OCI-LY1 (cell line): ENCODE measurements at regions not wholly inside any gene's neighbourhood (a gene's known extent, or its start where the extent isn't known, plus 50 kb on each side); places are given as distances from the start of the nearest gene placed in this dataset.

Experiments used
- EZH2 ChIP-seq: fragments of 200-600 bp; sonication (generic), shearing (Covaris generic); IDR thresholded peaks from 2 replicates; pipeline ENCODE4 v1.8.0; 2017; ENCODE audit warnings: borderline replicate concordance, mixed run types, mild to moderate bottlenecking, antibody characterized with exemption, low read length, moderate library complexity, mixed read lengths
- TF ChIP-seq, protein P1 (sequence below): fragments of 200-600 bp; sonication (generic), shearing (Covaris generic); IDR thresholded peaks from 2 replicates; pipeline ENCODE4 v1.5.1; 2017; ENCODE audit warnings: mild to moderate bottlenecking, antibody characterized with exemption, low read length, moderate library complexity, mixed read lengths

DNA sequence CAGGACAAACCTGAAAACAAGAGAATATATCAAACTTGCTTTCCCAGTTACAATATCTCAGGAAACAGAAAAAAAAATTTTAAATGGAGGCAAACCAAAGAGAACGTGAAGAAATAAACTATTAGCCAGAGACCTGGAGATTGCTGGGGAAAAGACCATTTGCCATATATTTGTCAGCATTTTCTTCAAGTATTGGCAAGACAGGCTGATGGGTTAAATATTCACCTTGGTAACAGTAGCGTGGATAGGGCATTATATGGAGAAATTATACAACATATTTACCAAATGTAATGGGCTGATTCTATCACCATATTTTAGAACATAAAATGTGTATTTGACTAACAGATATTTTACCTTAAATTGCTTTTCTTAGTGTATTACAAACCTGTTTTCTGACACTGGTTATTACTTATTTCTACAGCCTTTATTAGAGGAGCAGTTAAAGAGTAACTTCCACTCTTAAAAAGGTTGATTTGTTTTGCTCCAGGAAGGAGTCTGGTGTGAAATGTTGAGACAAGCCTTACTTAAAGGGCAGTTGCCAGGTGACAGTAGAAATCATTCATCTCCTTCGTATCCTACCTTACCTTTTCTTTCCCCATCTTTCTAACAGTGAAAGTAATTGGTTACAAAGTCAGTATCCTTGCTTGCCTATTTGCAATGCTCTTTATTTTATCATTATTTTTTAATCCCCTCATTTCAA, 575.5 kb downstream of the GBA3 start:
- TF ChIP-seq, protein P1, sequence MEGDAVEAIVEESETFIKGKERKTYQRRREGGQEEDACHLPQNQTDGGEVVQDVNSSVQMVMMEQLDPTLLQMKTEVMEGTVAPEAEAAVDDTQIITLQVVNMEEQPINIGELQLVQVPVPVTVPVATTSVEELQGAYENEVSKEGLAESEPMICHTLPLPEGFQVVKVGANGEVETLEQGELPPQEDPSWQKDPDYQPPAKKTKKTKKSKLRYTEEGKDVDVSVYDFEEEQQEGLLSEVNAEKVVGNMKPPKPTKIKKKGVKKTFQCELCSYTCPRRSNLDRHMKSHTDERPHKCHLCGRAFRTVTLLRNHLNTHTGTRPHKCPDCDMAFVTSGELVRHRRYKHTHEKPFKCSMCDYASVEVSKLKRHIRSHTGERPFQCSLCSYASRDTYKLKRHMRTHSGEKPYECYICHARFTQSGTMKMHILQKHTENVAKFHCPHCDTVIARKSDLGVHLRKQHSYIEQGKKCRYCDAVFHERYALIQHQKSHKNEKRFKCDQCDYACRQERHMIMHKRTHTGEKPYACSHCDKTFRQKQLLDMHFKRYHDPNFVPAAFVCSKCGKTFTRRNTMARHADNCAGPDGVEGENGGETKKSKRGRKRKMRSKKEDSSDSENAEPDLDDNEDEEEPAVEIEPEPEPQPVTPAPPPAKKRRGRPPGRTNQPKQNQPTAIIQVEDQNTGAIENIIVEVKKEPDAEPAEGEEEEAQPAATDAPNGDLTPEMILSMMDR = no peak
- no peak for TF ChIP-seq EZH2
